GM12878 (cell line): ENCODE measurements at regions not wholly inside any gene's neighbourhood (a gene's known extent, or its start where the extent isn't known, plus 50 kb on each side); places are given as distances from the start of the nearest gene placed in this dataset.

Experiments
- ATAC-seq: fragments of 200-7000 bp; cut with Tn5 transposase; 3 replicates; pipeline ENCODE4 v1.9.1; 2020; ENCODE audit warnings: mild to moderate bottlenecking, moderate library complexity
- BruUV-seq: library from RNA; stranded (reverse); fragments of 400-500 nt; replicated peaks from 2 replicates; lab custom pipeline; 2021; lab: Mats Ljungman, UMichigan
- CTCF ChIA-PET: fragments of 300-600 bp; sonication (Branson Sonifier 250); formaldehyde crosslinking; extraction: SDS; loops from one replicate; lab custom pipeline; 2021; ENCODE audit warnings: inconsistent platforms; lab: Yijun Ruan, JAX
- POLR2A ChIA-PET: fragments of 350-600 bp; formaldehyde crosslinking; extraction: SDS; loops from one replicate; lab custom pipeline; 2021; ENCODE audit warnings: inconsistent platforms; lab: Charles Lee
- RAD21 ChIA-PET: fragments of 300-600 bp; sonication (Branson Sonifier 250); formaldehyde crosslinking; loops from one replicate; lab custom pipeline; 2023; ENCODE audit warnings: antibody characterized with exemption; ENCODE audit not compliant: unreplicated experiment; lab: Charles Lee
- SMC1A ChIA-PET: fragments of 300-600 bp; sonication (Branson Sonifier 250); formaldehyde crosslinking; loops from one replicate; lab custom pipeline; 2023; ENCODE audit not compliant: unreplicated experiment, uncharacterized antibody; lab: Charles Lee
- DNase-seq: peaks from one replicate; pipeline ENCODE4 v3.0.0-alpha.2; 2011; ENCODE audit warnings: low read depth, low spot score
- FAIRE-seq: peaks from 3 replicates; lab custom pipeline; 2011; peaks lifted over from hg19 to GRCh38; lab: Jason Lieb, UNC
- H2AFZ ChIP-seq: 2 replicates; pipeline ENCODE4 v1.6.0; 2011; ENCODE audit warnings: low read depth, low read length, control low read depth; ENCODE audit not compliant: control insufficient read depth
- H3K27ac ChIP-seq: 2 replicates; pipeline ENCODE4 v1.5.1; 2011; ENCODE audit warnings: control low read depth; ENCODE audit not compliant: control insufficient read depth, insufficient read depth
- H3K27me3 ChIP-seq, 2 experiments: replicated peaks in 1 of 2; 2 replicates each; pipeline versions ENCODE4 v1.6.0 to v1.6.1; 2011; ENCODE audit warnings: low read length in 1 of 2; ENCODE audit not compliant: control insufficient read depth in 2 of 2, insufficient read depth in 2 of 2
- H3K36me3 ChIP-seq, 2 experiments: 2 replicates each; pipeline ENCODE4 v1.5.1; 2011; ENCODE audit warnings: low read length in 1 of 2; ENCODE audit not compliant: control insufficient read depth in 2 of 2, insufficient read depth in 2 of 2
- H3K4me1 ChIP-seq: 2 replicates; pipeline ENCODE4 v1.6.1; 2011; ENCODE audit warnings: mild to moderate bottlenecking, low read length, moderate library complexity, mixed read lengths; ENCODE audit not compliant: control insufficient read depth, insufficient read depth
- H3K4me2 ChIP-seq: 2 replicates; pipeline ENCODE4 v1.6.0; 2011; ENCODE audit warnings: control low read depth; ENCODE audit not compliant: control insufficient read depth, insufficient read depth
- H3K4me3 ChIP-seq: fragments of 200-600 bp; sonication (generic); 2 replicates; pipeline ENCODE4 v1.5.1; 2016
- H3K79me2 ChIP-seq: 2 replicates; pipeline ENCODE4 v1.6.0; 2011; ENCODE audit warnings: low read length; ENCODE audit not compliant: control insufficient read depth, insufficient read depth
- H3K9ac ChIP-seq: 2 replicates; pipeline ENCODE4 v1.8.0; 2011; ENCODE audit warnings: low read length, control low read depth, mixed read lengths; ENCODE audit not compliant: control insufficient read depth, insufficient read depth
- H3K9me3 ChIP-seq: replicated peaks from 3 replicates; pipeline ENCODE4 v1.5.1; 2011; ENCODE audit warnings: mild to moderate bottlenecking, low read length; ENCODE audit not compliant: control insufficient read depth, insufficient read depth
- H4K20me1 ChIP-seq: 2 replicates; pipeline ENCODE4 v1.6.0; 2011; ENCODE audit not compliant: control insufficient read depth, insufficient read depth
- BRCA1 ChIP-seq: IDR thresholded peaks from 2 replicates; pipeline ENCODE4 v1.6.1; 2011; ENCODE audit warnings: low read depth, low read length, improper control_type of control experiment
- CBFB ChIP-seq: IDR thresholded peaks from 2 replicates; pipeline ENCODE4 v1.6.1; 2016; ENCODE audit warnings: antibody characterized with exemption, low read depth
- ELK1 ChIP-seq: IDR thresholded peaks from 2 replicates; pipeline ENCODE4 v1.6.1; 2012; ENCODE audit warnings: low read depth, low read length, improper control_type of control experiment
- HCFC1 ChIP-seq: fragments of 150-350 bp; IDR thresholded peaks from 2 replicates; pipeline ENCODE4 v1.6.1; 2014; ENCODE audit warnings: low read length
- SUZ12 ChIP-seq: fragments of 200-600 bp; sonication (generic); IDR thresholded peaks from one replicate; pipeline ENCODE4 v1.6.1; 2018; ENCODE audit warnings: antibody characterized with exemption, mild to moderate bottlenecking; ENCODE audit not compliant: unreplicated experiment
- ZNF207 ChIP-seq: fragments of 450-650 bp; IDR thresholded peaks from 2 replicates; pipeline ENCODE4 v1.6.1; 2014; ENCODE audit warnings: antibody characterized with exemption, mild to moderate bottlenecking, borderline replicate concordance
- ZNF24 ChIP-seq: fragments of 450-650 bp; IDR thresholded peaks from 2 replicates; pipeline ENCODE4 v1.6.1; 2017; ENCODE audit warnings: antibody characterized with exemption, mild to moderate bottlenecking
- in situ Hi-C: fragments of 300-500 bp; cut with MboI; formaldehyde crosslinking; loops from 9 replicates; pipeline ENCODE4 v1.14.3; 2018; ENCODE audit warnings: mixed read lengths
- intact Hi-C: fragments of 100-400 bp; cut with micrococcal nuclease; formaldehyde crosslinking; loops from one replicate; pipeline ENCODE4 v1.14.2; 2022; ENCODE audit not compliant: unreplicated experiment
- TF ChIP-seq, protein P1 (sequence below): fragments of 150-350 bp; IDR thresholded peaks from 2 replicates; pipeline ENCODE4 v1.6.1; 2014; ENCODE audit warnings: mild to moderate bottlenecking, low read depth, low read length
- TF ChIP-seq, protein P2 (sequence below): fragments of 450-650 bp; IDR thresholded peaks from 2 replicates; pipeline ENCODE4 v1.6.1; 2017; ENCODE audit warnings: mild to moderate bottlenecking, moderate library complexity
- TF ChIP-seq, protein P3 (sequence below): fragments of 450-650 bp; IDR thresholded peaks from 2 replicates; pipeline ENCODE4 v1.6.1; 2018; ENCODE audit warnings: borderline replicate concordance, mild to moderate bottlenecking; ENCODE audit not compliant: partially characterized antibody

GRCh38 chr14:84029246-84029645 lies 1500.7 kb upstream of the FLRT2 start:
- H3K36me3 ChIP-seq, result no peaks in the 10 kb centered on the region
- no peak overlapping the region for H3K4me2 ChIP-seq
- intact Hi-C loops, result no loop called here
- no TSS peak for BruUV-seq
- in situ Hi-C loops, result no loop called here
- RAD21 ChIA-PET, result no interaction called here
- H4K20me1 ChIP-seq, result no peaks in the 10 kb centered on the region
- POLR2A ChIA-PET, result no interaction called here
- SMC1A ChIA-PET, result interaction anchor here (1.7 kb wide), 1 partner anchor 8 kb away, joined by 6 read pairs; no protein-coding TSS in a partner anchor
- ATAC-seq, result no peak
- CTCF ChIA-PET, result no interaction called here
- no peak for DNase-seq
- H3K27me3 ChIP-seq, result no peaks in the 10 kb centered on the region
- H3K27ac ChIP-seq, result no peak overlapping the region
- no peak overlapping the region for H2AFZ ChIP-seq
- FAIRE-seq, result no peak
- no peak overlapping the region for H3K9ac ChIP-seq
- no peak overlapping the region for H3K4me3 ChIP-seq
- H3K4me1 ChIP-seq, result no peaks in the 10 kb centered on the region
- H3K79me2 ChIP-seq, result no peaks in the 10 kb centered on the region
- TF ChIP-seq ELK1 (no peak), ZNF207 (no peak), SUZ12 (no peak), ZNF24 (no peak), HCFC1 (no peak), CBFB (no peak), BRCA1 (no peak)
- TF ChIP-seq, protein P1, sequence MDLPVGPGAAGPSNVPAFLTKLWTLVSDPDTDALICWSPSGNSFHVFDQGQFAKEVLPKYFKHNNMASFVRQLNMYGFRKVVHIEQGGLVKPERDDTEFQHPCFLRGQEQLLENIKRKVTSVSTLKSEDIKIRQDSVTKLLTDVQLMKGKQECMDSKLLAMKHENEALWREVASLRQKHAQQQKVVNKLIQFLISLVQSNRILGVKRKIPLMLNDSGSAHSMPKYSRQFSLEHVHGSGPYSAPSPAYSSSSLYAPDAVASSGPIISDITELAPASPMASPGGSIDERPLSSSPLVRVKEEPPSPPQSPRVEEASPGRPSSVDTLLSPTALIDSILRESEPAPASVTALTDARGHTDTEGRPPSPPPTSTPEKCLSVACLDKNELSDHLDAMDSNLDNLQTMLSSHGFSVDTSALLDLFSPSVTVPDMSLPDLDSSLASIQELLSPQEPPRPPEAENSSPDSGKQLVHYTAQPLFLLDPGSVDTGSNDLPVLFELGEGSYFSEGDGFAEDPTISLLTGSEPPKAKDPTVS, result no peak
- TF ChIP-seq, protein P2, sequence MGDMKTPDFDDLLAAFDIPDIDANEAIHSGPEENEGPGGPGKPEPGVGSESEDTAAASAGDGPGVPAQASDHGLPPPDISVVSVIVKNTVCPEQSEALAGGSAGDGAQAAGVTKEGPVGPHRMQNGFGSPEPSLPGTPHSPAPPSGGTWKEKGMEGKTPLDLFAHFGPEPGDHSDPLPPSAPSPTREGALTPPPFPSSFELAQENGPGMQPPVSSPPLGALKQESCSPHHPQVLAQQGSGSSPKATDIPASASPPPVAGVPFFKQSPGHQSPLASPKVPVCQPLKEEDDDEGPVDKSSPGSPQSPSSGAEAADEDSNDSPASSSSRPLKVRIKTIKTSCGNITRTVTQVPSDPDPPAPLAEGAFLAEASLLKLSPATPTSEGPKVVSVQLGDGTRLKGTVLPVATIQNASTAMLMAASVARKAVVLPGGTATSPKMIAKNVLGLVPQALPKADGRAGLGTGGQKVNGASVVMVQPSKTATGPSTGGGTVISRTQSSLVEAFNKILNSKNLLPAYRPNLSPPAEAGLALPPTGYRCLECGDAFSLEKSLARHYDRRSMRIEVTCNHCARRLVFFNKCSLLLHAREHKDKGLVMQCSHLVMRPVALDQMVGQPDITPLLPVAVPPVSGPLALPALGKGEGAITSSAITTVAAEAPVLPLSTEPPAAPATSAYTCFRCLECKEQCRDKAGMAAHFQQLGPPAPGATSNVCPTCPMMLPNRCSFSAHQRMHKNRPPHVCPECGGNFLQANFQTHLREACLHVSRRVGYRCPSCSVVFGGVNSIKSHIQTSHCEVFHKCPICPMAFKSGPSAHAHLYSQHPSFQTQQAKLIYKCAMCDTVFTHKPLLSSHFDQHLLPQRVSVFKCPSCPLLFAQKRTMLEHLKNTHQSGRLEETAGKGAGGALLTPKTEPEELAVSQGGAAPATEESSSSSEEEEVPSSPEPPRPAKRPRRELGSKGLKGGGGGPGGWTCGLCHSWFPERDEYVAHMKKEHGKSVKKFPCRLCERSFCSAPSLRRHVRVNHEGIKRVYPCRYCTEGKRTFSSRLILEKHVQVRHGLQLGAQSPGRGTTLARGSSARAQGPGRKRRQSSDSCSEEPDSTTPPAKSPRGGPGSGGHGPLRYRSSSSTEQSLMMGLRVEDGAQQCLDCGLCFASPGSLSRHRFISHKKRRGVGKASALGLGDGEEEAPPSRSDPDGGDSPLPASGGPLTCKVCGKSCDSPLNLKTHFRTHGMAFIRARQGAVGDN, result no peak
- TF ChIP-seq, protein P3, sequence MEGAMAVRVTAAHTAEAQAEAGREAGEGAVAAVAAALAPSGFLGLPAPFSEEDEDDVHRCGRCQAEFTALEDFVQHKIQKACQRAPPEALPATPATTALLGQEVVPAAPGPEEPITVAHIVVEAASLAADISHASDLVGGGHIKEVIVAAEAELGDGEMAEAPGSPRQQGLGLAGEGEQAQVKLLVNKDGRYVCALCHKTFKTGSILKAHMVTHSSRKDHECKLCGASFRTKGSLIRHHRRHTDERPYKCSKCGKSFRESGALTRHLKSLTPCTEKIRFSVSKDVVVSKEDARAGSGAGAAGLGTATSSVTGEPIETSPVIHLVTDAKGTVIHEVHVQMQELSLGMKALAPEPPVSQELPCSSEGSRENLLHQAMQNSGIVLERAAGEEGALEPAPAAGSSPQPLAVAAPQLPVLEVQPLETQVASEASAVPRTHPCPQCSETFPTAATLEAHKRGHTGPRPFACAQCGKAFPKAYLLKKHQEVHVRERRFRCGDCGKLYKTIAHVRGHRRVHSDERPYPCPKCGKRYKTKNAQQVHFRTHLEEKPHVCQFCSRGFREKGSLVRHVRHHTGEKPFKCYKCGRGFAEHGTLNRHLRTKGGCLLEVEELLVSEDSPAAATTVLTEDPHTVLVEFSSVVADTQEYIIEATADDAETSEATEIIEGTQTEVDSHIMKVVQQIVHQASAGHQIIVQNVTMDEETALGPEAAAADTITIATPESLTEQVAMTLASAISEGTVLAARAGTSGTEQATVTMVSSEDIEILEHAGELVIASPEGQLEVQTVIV, result no peak
- no peaks in the 10 kb centered on the region for H3K9me3 ChIP-seq
